Prostate gland (tissue), 2 donors: ENCODE measurements at regions not wholly inside any gene's neighbourhood (a gene's known extent, or its start where the extent isn't known, plus 50 kb on each side); places are given as distances from the start of the nearest gene placed in this dataset.
"Not testable (repeated sequence)": the region's sequence is repeated elsewhere in the genome, so short reads cannot be mapped to it uniquely, and the experiment has no call there.

Experiments
- DNase-seq: peaks from one replicate; pipeline ENCODE4 v3.0.0-alpha.2; 2019; ENCODE audit warnings: low spot score
- H3K27ac ChIP-seq, 2 donors: fragments of 200-600 bp; sonication (generic); 2 replicates each; pipeline ENCODE4 v1.5.1; 2017 to 2019
- H3K27me3 ChIP-seq: fragments of 200-600 bp; sonication (generic); replicated peaks from 2 replicates; pipeline ENCODE4 v1.5.1; 2019; ENCODE audit not compliant: insufficient read depth
- H3K36me3 ChIP-seq, 2 donors: fragments of 200-600 bp; sonication (generic); 1 replicate in 1 of 2; 2 replicates in 1 of 2; pipeline versions ENCODE4 v1.5.1 to v1.8.1; 2017 to 2019
- H3K4me1 ChIP-seq: fragments of 200-600 bp; sonication (generic); replicated peaks from 2 replicates; pipeline ENCODE4 v1.5.1; 2019
- H3K4me3 ChIP-seq, 2 donors: fragments of 200-600 bp; sonication (generic); 2 replicates each; pipeline ENCODE4 v1.5.1; 2017 to 2019
- H3K9me3 ChIP-seq: fragments of 200-600 bp; sonication (generic); 2 replicates; pipeline ENCODE4 v1.5.1; 2017
- CTCF ChIP-seq, 4 experiments: fragments of 200-600 bp in 2 of 4; fragments of 450-650 bp in 2 of 4; sonication (generic) in 2 of 4; IDR thresholded peaks; 1 replicate in 3 of 4; 2 replicates in 1 of 4; pipeline ENCODE4 v1.5.1; 2016 to 2019; ENCODE audit warnings: antibody characterized with exemption in 4 of 4, mild to moderate bottlenecking in 2 of 4, moderate library complexity in 2 of 4
- POLR2A ChIP-seq: fragments of 450-650 bp; IDR thresholded peaks from one replicate; pipeline ENCODE4 v1.6.1; 2016; ENCODE audit warnings: antibody characterized with exemption, mild to moderate bottlenecking
- POLR2AphosphoS5 ChIP-seq: sonication (generic); formaldehyde crosslinking; IDR thresholded peaks from one replicate; pipeline ENCODE4 v1.6.1; 2017; ENCODE audit warnings: antibody characterized with exemption
- WGBS: methylation state at CpG from one replicate; pipeline ENCODE4 v1.1.5; 2018; 5-methylcytosine and 5-hydroxymethylcytosine counted together
- intact Hi-C: fragments of 100-400 bp; cut with DNase I; formaldehyde crosslinking; loops from one replicate; pipeline ENCODE4 v1.14.2; 2022

GRCh38 chr7:32816409-32816948, 75.1 kb downstream of the KBTBD2 start:
- H3K27me3 ChIP-seq, DNase-seq, H3K4me3 ChIP-seq, H3K9me3 ChIP-seq, H3K4me1 ChIP-seq, intact Hi-C loops, H3K27ac ChIP-seq, H3K36me3 ChIP-seq: not testable (repeated sequence)
- WGBS: 33% methylated on average over 6 of the region's 6 CpGs

GRCh38 chr7:32814779-32815178, 76.8 kb downstream of the KBTBD2 start:
- intact Hi-C loops, H3K27me3 ChIP-seq, H3K4me3 ChIP-seq, H3K4me1 ChIP-seq, H3K36me3 ChIP-seq, H3K27ac ChIP-seq, DNase-seq, H3K9me3 ChIP-seq: not testable (repeated sequence)

GRCh38 chr7:32809871-32810270, 81.7 kb downstream of the KBTBD2 start:
- TF ChIP-seq POLR2A (no peak), POLR2AphosphoS5 (no peak), CTCF (IDR thresholded peaks at IDR 0.05) (no peak)
- H3K4me1 ChIP-seq: no peaks in the 10 kb centered on the region
- DNase-seq: no peak
- H3K4me3 ChIP-seq: no peak overlapping the region
- intact Hi-C loops: loop anchor here (10.0 kb wide), 2 partner anchors 85 to 255 kb away; partner anchors contain the start of genes KBTBD2 and NT5C3A
- H3K9me3 ChIP-seq: no peaks in the 10 kb centered on the region
- no peaks in the 10 kb centered on the region for H3K27me3 ChIP-seq
- 90% methylated on average over 2 of the region's 2 CpGs for WGBS
- no peaks in the 10 kb centered on the region for H3K36me3 ChIP-seq
- no peak overlapping the region for H3K27ac ChIP-seq

GRCh38 chr7:32809347-32809746, 82.2 kb downstream of the KBTBD2 start:
- intact Hi-C loops: loop anchor here (10.0 kb wide), 2 partner anchors 85 to 255 kb away; partner anchors contain the start of genes KBTBD2 and NT5C3A
- WGBS: 95% methylated on average over 2 of the region's 2 CpGs

GRCh38 chr7:32803406-32804141, 88.0 kb downstream of the KBTBD2 start:
- Histone ChIP-seq H3K36me3 (no peaks in the 10 kb centered on the region), H3K27ac (no peak overlapping the region), H3K27me3 (no peaks in the 10 kb centered on the region), H3K4me1 (no peaks in the 10 kb centered on the region), H3K9me3 (no peaks in the 10 kb centered on the region), H3K4me3 (no peak overlapping the region)
- 100% methylated on average over 1 of the region's 1 CpG for WGBS
- intact Hi-C loops: loop anchor here (5.0 to 10.0 kb wide), 3 partner anchors 91 to 261 kb away; partner anchors contain the start of genes KBTBD2 and NT5C3A
- TF ChIP-seq POLR2A (no peak), CTCF (IDR thresholded peaks at IDR 0.05) (no peak), POLR2AphosphoS5 (no peak)
- no peak for DNase-seq

More at GRCh38 chr7:32809347-32809746, 82.2 kb downstream of the KBTBD2 start:
- H3K27me3 ChIP-seq: no peaks in the 10 kb centered on the region
- H3K4me1 ChIP-seq: no peaks in the 10 kb centered on the region
- no peaks in the 10 kb centered on the region for H3K9me3 ChIP-seq
- TF ChIP-seq POLR2AphosphoS5 (no peak), POLR2A (no peak), CTCF (IDR thresholded peaks at IDR 0.05) (no peak)
- H3K27ac ChIP-seq: no peak overlapping the region
- no peak for DNase-seq
- H3K36me3 ChIP-seq: no peaks in the 10 kb centered on the region
- H3K4me3 ChIP-seq: no peak overlapping the region
